Stimulated activated CD8-positive, alpha-beta memory T cell treated with anti-CD3 and anti-CD28 coated beads, Interleukin-12 subunit alpha, Interleukin-12 subunit beta, amount 100 ng/mL, for 1 hour (primary cell): ENCODE measurements at regions not wholly inside any gene's neighbourhood (a gene's known extent, or its start where the extent isn't known, plus 50 kb on each side); places are given as distances from the start of the nearest gene placed in this dataset.
"Not testable (repeated sequence)": the region's sequence is repeated elsewhere in the genome, so short reads cannot be mapped to it uniquely, and the experiment has no call there.

Source experiments
- DNase-seq: peaks from one replicate; pipeline ENCODE4 v3.0.0-alpha.2; 2020; ENCODE audit warnings: low read depth

- DNase-seq, result no peak
Measured at GRCh38 chr2:198913394-198914152, 544.2 kb downstream of the SATB2 start.

- no peak for DNase-seq
Measured at GRCh38 chr2:198909525-198910267, 548.0 kb downstream of the SATB2 start.

- DNase-seq, result no peak
Measured at GRCh38 chr2:198905881-198906612, 551.7 kb downstream of the SATB2 start.

GRCh38 chr2:198901894-198902293 lies 555.8 kb downstream of the SATB2 start:
- no peak for DNase-seq

- no peak for DNase-seq
Measured at GRCh38 chr2:198900141-198900540, 557.6 kb downstream of the SATB2 start.

- no peak for DNase-seq
Measured at GRCh38 chr2:198890490-198890889, 567.2 kb downstream of the SATB2 start.

GRCh38 chr2:198883604-198884003 lies 574.1 kb downstream of the SATB2 start:
- DNase-seq, result no peak

GRCh38 chr2:198880986-198881385 lies 576.8 kb downstream of the SATB2 start:
- DNase-seq, result no peak

- DNase-seq, result no peak
Measured at GRCh38 chr2:198880421-198880820, 577.3 kb downstream of the SATB2 start.

GRCh38 chr2:198874472-198874858 lies 583.3 kb downstream of the SATB2 start:
- DNase-seq, result no peak

GRCh38 chr2:198873503-198874471 lies 584.0 kb downstream of the SATB2 start:
- no peak for DNase-seq

- DNase-seq, result no peak
Measured at GRCh38 chr2:198863655-198864054, 594.1 kb downstream of the SATB2 start.

- DNase-seq, result no peak
Measured at GRCh38 chr2:198861080-198861479, 596.7 kb downstream of the SATB2 start.

- no peak for DNase-seq
Measured at GRCh38 chr2:198857246-198857645, 600.5 kb downstream of the SATB2 start.

GRCh38 chr2:198855746-198856145 lies 602.0 kb downstream of the SATB2 start:
- not testable (repeated sequence) for DNase-seq

- no peak for DNase-seq
Measured at GRCh38 chr2:198852248-198852647, 605.5 kb downstream of the SATB2 start.

- no peak for DNase-seq
Measured at GRCh38 chr2:198825534-198825933, 632.2 kb downstream of the SATB2 start.

- no peak for DNase-seq
Measured at GRCh38 chr2:198817536-198817935, 640.2 kb downstream of the SATB2 start.

- DNase-seq, result no peak
Measured at GRCh38 chr2:198815626-198816025, 642.1 kb downstream of the SATB2 start.

GRCh38 chr2:198811198-198811597 lies 646.5 kb downstream of the SATB2 start:
- no peak for DNase-seq

GRCh38 chr2:198809976-198810375 lies 647.8 kb downstream of the SATB2 start:
- DNase-seq, result no peak

- DNase-seq, result no peak
Measured at GRCh38 chr2:198807131-198807530, 650.6 kb downstream of the SATB2 start.
